ENCODE measurements at regions not wholly inside any gene's neighbourhood (a gene's known extent, or its start where the extent isn't known, plus 50 kb on each side); places are given as distances from the start of the nearest gene placed in this dataset.

DNA sequence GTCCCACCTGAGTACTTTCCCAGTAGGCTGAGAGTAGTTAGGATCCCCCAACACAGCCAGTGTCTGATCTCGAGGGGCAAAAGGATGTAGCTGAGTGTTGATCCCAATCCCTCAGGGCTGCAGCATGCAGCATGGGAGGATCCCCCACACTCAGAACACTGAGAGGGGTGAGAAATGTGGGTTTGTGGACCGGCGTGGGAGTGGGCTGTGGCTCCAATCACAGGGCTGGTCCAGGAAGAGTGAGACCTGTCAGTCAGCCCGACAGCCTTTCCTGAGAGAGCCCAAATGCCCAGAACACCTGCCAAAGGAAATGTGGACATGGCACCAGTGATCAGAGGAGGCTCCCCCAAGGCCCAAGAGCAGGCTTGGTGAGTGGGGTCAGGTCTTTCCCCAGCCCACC is 228.3 kb upstream of the MGAT4C start:
- TF ChIP-seq, protein P1, sequence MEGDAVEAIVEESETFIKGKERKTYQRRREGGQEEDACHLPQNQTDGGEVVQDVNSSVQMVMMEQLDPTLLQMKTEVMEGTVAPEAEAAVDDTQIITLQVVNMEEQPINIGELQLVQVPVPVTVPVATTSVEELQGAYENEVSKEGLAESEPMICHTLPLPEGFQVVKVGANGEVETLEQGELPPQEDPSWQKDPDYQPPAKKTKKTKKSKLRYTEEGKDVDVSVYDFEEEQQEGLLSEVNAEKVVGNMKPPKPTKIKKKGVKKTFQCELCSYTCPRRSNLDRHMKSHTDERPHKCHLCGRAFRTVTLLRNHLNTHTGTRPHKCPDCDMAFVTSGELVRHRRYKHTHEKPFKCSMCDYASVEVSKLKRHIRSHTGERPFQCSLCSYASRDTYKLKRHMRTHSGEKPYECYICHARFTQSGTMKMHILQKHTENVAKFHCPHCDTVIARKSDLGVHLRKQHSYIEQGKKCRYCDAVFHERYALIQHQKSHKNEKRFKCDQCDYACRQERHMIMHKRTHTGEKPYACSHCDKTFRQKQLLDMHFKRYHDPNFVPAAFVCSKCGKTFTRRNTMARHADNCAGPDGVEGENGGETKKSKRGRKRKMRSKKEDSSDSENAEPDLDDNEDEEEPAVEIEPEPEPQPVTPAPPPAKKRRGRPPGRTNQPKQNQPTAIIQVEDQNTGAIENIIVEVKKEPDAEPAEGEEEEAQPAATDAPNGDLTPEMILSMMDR (IDR thresholded peaks at IDR 0.05): no peak
- Mint-ChIP-seq H3K27ac (no peak overlapping the region), H3K36me3 (ENCODE audit: low read depth) (no peaks in the 10 kb centered on the region), H3K4me1 (ENCODE audit: low read depth) (no peaks in the 10 kb centered on the region), H3K9me3 (peaks cover 5% of the 10 kb centered on the region), H3K27me3 (no peaks in the 10 kb centered on the region), H3K4me3 (no peak overlapping the region)
- Histone ChIP-seq H3K9me3 (ENCODE audit: control insufficient read depth in 1 of 2, insufficient read depth in 1 of 2, low read length in 2 of 2) (peaks cover 0 to 7% of the 10 kb centered on the region in 2 experiments), H3K27ac (ENCODE audit: low read depth in 1 of 2, low read length in 2 of 2) (no peak overlapping the region), H3K36me3 (ENCODE audit: insufficient read depth, low read length) (no peaks in the 10 kb centered on the region), H3K4me1 (ENCODE audit: insufficient read depth, low read length) (no peaks in the 10 kb centered on the region), H3K27me3 (ENCODE audit: control insufficient read depth in 1 of 2, insufficient read depth in 2 of 2, low read length in 2 of 2) (no peaks in the 10 kb centered on the region), H3K4me3 (ENCODE audit: low read length) (no peak overlapping the region)
- CTCF ChIA-PET: no interaction called here
- POLR2A ChIA-PET: no interaction called here
- intact Hi-C loops (cut with DNase I, micrococcal nuclease): no loop called here
- DNase-seq (no peak), ATAC-seq (ENCODE audit: poor library complexity) (no peak)

GRCh38 chr12:86473231-86473630 is 217.0 kb upstream of the MGAT4C start:
- ChIA-PET POLR2A (no interaction called here), CTCF (no interaction called here)
- Mint-ChIP-seq H3K27me3 (no peaks in the 10 kb centered on the region), H3K9me3 (peaks cover 3% of the 10 kb centered on the region), H3K4me1 (ENCODE audit: low read depth) (no peaks in the 10 kb centered on the region), H3K27ac (no peak overlapping the region), H3K36me3 (ENCODE audit: low read depth) (no peaks in the 10 kb centered on the region), H3K4me3 (no peak overlapping the region)
- Histone ChIP-seq H3K4me1 (ENCODE audit: insufficient read depth, low read length) (no peaks in the 10 kb centered on the region), H3K9me3 (ENCODE audit: control insufficient read depth in 1 of 2, insufficient read depth in 1 of 2, low read length in 2 of 2) (no peaks in the 10 kb centered on the region), H3K27ac (ENCODE audit: low read depth in 1 of 2, low read length in 2 of 2) (no peak overlapping the region), H3K4me3 (ENCODE audit: low read length) (no peak overlapping the region), H3K27me3 (ENCODE audit: control insufficient read depth in 1 of 2, insufficient read depth in 2 of 2, low read length in 2 of 2) (no peaks in the 10 kb centered on the region), H3K36me3 (ENCODE audit: insufficient read depth, low read length) (no peaks in the 10 kb centered on the region)
- TF ChIP-seq, protein P1 (IDR thresholded peaks at IDR 0.05): no peak
- no peak for DNase-seq
- ATAC-seq (ENCODE audit: poor library complexity): no peak
- intact Hi-C loops (cut with DNase I, micrococcal nuclease): no loop called here

- H3K9me3 Mint-ChIP-seq: no peaks in the 10 kb centered on the region
- no peak overlapping the region for H3K27ac Mint-ChIP-seq
- Histone ChIP-seq H3K4me3 (ENCODE audit: low read length) (no peak overlapping the region), H3K27me3 (ENCODE audit: control insufficient read depth in 1 of 2, insufficient read depth in 2 of 2, low read length in 2 of 2) (no peaks in the 10 kb centered on the region), H3K9me3 (ENCODE audit: control insufficient read depth in 1 of 2, insufficient read depth in 1 of 2, low read length in 2 of 2) (no peaks in the 10 kb centered on the region), H3K4me1 (ENCODE audit: insufficient read depth, low read length) (no peaks in the 10 kb centered on the region), H3K36me3 (ENCODE audit: insufficient read depth, low read length) (no peaks in the 10 kb centered on the region), H3K27ac (ENCODE audit: low read depth in 1 of 2, low read length in 2 of 2) (no peak overlapping the region)
- POLR2A ChIA-PET: no interaction called here
- intact Hi-C loops (cut with DNase I, micrococcal nuclease): no loop called here
- TF ChIP-seq, protein P1 (IDR thresholded peaks at IDR 0.05): no peak
- CTCF ChIA-PET: no interaction called here
- H3K4me1 Mint-ChIP-seq (ENCODE audit: low read depth): no peaks in the 10 kb centered on the region
- ATAC-seq (ENCODE audit: poor library complexity) (no peak), DNase-seq (no peak)
- no peaks in the 10 kb centered on the region for H3K27me3 Mint-ChIP-seq
- no peak overlapping the region for H3K4me3 Mint-ChIP-seq
- no peaks in the 10 kb centered on the region for H3K36me3 Mint-ChIP-seq (ENCODE audit: low read depth)
These were observed 200.6 kb upstream of the MGAT4C start for GRCh38 chr12:86456776-86457175.

All from CD4-positive, alpha-beta T cell (primary cell).